ENCODE measurements at regions not wholly inside any gene's neighbourhood (a gene's known extent, or its start where the extent isn't known, plus 50 kb on each side); places are given as distances from the start of the nearest gene placed in this dataset.

- H3K9me3 ChIP-seq (ENCODE audit: low read length), result 0 out of 2 replicates have a peak, but pooled peaks cover 6% of the 10 kb centered on the region
- H3K27me3 ChIP-seq (ENCODE audit: low read length), result peaks cover 23% of the 10 kb centered on the region
- H3K9ac ChIP-seq (ENCODE audit: low read length), result no peak overlapping the region
- H3K4me1 ChIP-seq (ENCODE audit: insufficient read depth, low read length), result no peaks in the 10 kb centered on the region
- no peak overlapping the region for H3K4me2 ChIP-seq (ENCODE audit: low read length)
- no peaks in the 10 kb centered on the region for H4K20me1 ChIP-seq (ENCODE audit: low read length)
- ChIA-PET POLR2A (ENCODE audit: unreplicated experiment) (no interaction called here), CTCF (no interaction called here)
- no peaks in the 10 kb centered on the region for H3K9me2 ChIP-seq (replicated peaks; ENCODE audit: low read length)
- no peaks in the 10 kb centered on the region for H3K36me3 ChIP-seq (ENCODE audit: low read depth, low read length)
- ATAC-seq (no peak), DNase-seq (no peak)
- TF ChIP-seq EZH2 (IDR thresholded peaks at IDR 0.05; ENCODE audit: low read length, unreplicated experiment) (no peak), EZH2phosphoT487 (IDR thresholded peaks at IDR 0.05; ENCODE audit: borderline replicate concordance, low read length) (no peak), CTCF (conservative IDR thresholded peaks at IDR 0.05; ENCODE audit: low read depth, low read length) (no peak)
- H3K4me3 ChIP-seq (ENCODE audit: low read length), result no peak overlapping the region
- no peaks in the 10 kb centered on the region for H3F3A ChIP-seq (ENCODE audit: low read length, unreplicated experiment)
- intact Hi-C loops (cut with micrococcal nuclease), result no loop called here
- H2AFZ ChIP-seq (ENCODE audit: low read length), result no peak overlapping the region
- H3K27ac ChIP-seq (ENCODE audit: low read length), result no peak overlapping the region
- no peaks in the 10 kb centered on the region for H3K79me2 ChIP-seq (ENCODE audit: low read length)
- no TSS peak for BruUV-seq (replicated peaks)
These were observed 267.0 kb downstream of the CHL1 start for GRCh38 chr3:463252-464192.

GRCh38 chr3:464255-464654, 267.7 kb downstream of the CHL1 start:
- POLR2A ChIA-PET (ENCODE audit: unreplicated experiment), result no interaction called here
- H3K79me2 ChIP-seq (ENCODE audit: low read length), result no peaks in the 10 kb centered on the region

More at GRCh38 chr3:464255-464654, 267.7 kb downstream of the CHL1 start:
- Histone ChIP-seq H3K9me3 (ENCODE audit: low read length) (0 out of 2 replicates have a peak, but pooled peaks cover 6% of the 10 kb centered on the region), H2AFZ (ENCODE audit: low read length) (no peak overlapping the region), H3K36me3 (ENCODE audit: low read depth, low read length) (no peaks in the 10 kb centered on the region), H3K9ac (ENCODE audit: low read length) (no peak overlapping the region), H3K4me2 (ENCODE audit: low read length) (no peak overlapping the region), H3K9me2 (replicated peaks; ENCODE audit: low read length) (no peaks in the 10 kb centered on the region), H4K20me1 (ENCODE audit: low read length) (no peaks in the 10 kb centered on the region), H3K4me3 (ENCODE audit: low read length) (no peak overlapping the region), H3F3A (ENCODE audit: low read length, unreplicated experiment) (no peaks in the 10 kb centered on the region), H3K27ac (ENCODE audit: low read length) (no peak overlapping the region), H3K4me1 (ENCODE audit: insufficient read depth, low read length) (no peaks in the 10 kb centered on the region), H3K27me3 (ENCODE audit: low read length) (peaks cover 15% of the 10 kb centered on the region)
- TF ChIP-seq EZH2phosphoT487 (IDR thresholded peaks at IDR 0.05; ENCODE audit: borderline replicate concordance, low read length), result no peak
- no peak for TF ChIP-seq CTCF (conservative IDR thresholded peaks at IDR 0.05; ENCODE audit: low read depth, low read length)
- no peak for TF ChIP-seq EZH2 (IDR thresholded peaks at IDR 0.05; ENCODE audit: low read length, unreplicated experiment)
- intact Hi-C loops (cut with micrococcal nuclease), result no loop called here
- CTCF ChIA-PET, result no interaction called here
- no TSS peak for BruUV-seq (replicated peaks)
- ATAC-seq (no peak), DNase-seq (no peak)
